ENCODE measurements at regions not wholly inside any gene's neighbourhood (a gene's known extent, or its start where the extent isn't known, plus 50 kb on each side); places are given as distances from the start of the nearest gene placed in this dataset.

- FAIRE-seq: no peak
These were observed 302.7 kb downstream of the DUSP10 start for GRCh38 chr1:221439008-221439746.

GRCh38 chr1:221439747-221440501 lies 302.0 kb downstream of the DUSP10 start:
- no peak for FAIRE-seq

GRCh38 chr1:221440658-221441057 lies 301.2 kb downstream of the DUSP10 start:
- FAIRE-seq: no peak

- no peak for FAIRE-seq
These were observed 299.8 kb downstream of the DUSP10 start for GRCh38 chr1:221442056-221442455.

- FAIRE-seq: no peak
These were observed 297.5 kb downstream of the DUSP10 start for GRCh38 chr1:221444346-221444745.

GRCh38 chr1:221448585-221449175 lies 293.2 kb downstream of the DUSP10 start:
- no peak for FAIRE-seq

- no peak for FAIRE-seq
These were observed 292.7 kb downstream of the DUSP10 start for GRCh38 chr1:221449194-221449593.

- no peak for FAIRE-seq
These were observed 292.0 kb downstream of the DUSP10 start for GRCh38 chr1:221449801-221450470.

- no peak for FAIRE-seq
These were observed 290.1 kb downstream of the DUSP10 start for GRCh38 chr1:221451741-221452140.

- FAIRE-seq: no peak
These were observed 287.8 kb downstream of the DUSP10 start for GRCh38 chr1:221454096-221454495.

GRCh38 chr1:221456918-221457317 lies 285.0 kb downstream of the DUSP10 start:
- FAIRE-seq: no peak

- FAIRE-seq: no peak
These were observed 284.0 kb downstream of the DUSP10 start for GRCh38 chr1:221457685-221458446.

- FAIRE-seq: no peak
These were observed 283.3 kb downstream of the DUSP10 start for GRCh38 chr1:221458447-221459156.

GRCh38 chr1:221459558-221459957 lies 282.3 kb downstream of the DUSP10 start:
- no peak for FAIRE-seq

- no peak for FAIRE-seq
These were observed 279.5 kb downstream of the DUSP10 start for GRCh38 chr1:221462345-221462744.

- FAIRE-seq: no peak
These were observed 273.3 kb downstream of the DUSP10 start for GRCh38 chr1:221468546-221468945.

- no peak for FAIRE-seq
These were observed 272.4 kb downstream of the DUSP10 start for GRCh38 chr1:221469476-221469875.

GRCh38 chr1:221470000-221470698 lies 271.7 kb downstream of the DUSP10 start:
- FAIRE-seq: no peak

GRCh38 chr1:221473411-221473810 lies 268.5 kb downstream of the DUSP10 start:
- FAIRE-seq: no peak

- FAIRE-seq: no peak
These were observed 264.6 kb downstream of the DUSP10 start for GRCh38 chr1:221477252-221477651.
